Endothelial cell of umbilical vein (primary cell): ENCODE measurements at regions not wholly inside any gene's neighbourhood (a gene's known extent, or its start where the extent isn't known, plus 50 kb on each side); places are given as distances from the start of the nearest gene placed in this dataset.

Source experiments
- BruUV-seq: library from RNA; stranded (reverse); fragments of 400-500 nt; replicated peaks from 2 replicates; lab custom pipeline; 2021; lab: Mats Ljungman, UMichigan
- CTCF ChIA-PET: fragments of 300-600, 350-600 bp; sonication (Branson Sonifier 250); formaldehyde crosslinking; loops from one replicate; lab custom pipeline; 2021; ENCODE audit warnings: antibody characterized with exemption, inconsistent platforms; lab: Charles Lee
- POLR2A ChIA-PET: fragments of 300-600, 350-600 bp; sonication (Branson Sonifier 250); formaldehyde crosslinking; loops from one replicate; lab custom pipeline; 2021; ENCODE audit warnings: antibody characterized with exemption, inconsistent platforms; lab: Charles Lee
- DNase-seq: peaks from one replicate; pipeline ENCODE4 v3.0.0-alpha.2; 2011; ENCODE audit warnings: low read depth, low spot score
- FAIRE-seq: peaks from 2 replicates; lab custom pipeline; 2011; peaks lifted over from hg19 to GRCh38; lab: Jason Lieb, UNC
- H2AFZ ChIP-seq: 2 replicates; pipeline ENCODE4 v1.6.0; 2012; ENCODE audit warnings: low read depth, low read length, control low read depth, inconsistent platforms
- H3K27ac ChIP-seq: 2 replicates; pipeline ENCODE4 v1.5.1; 2011; ENCODE audit warnings: low read depth, mild to moderate bottlenecking, control low read depth, low read length, moderate library complexity; ENCODE audit not compliant: insufficient read depth
- H3K27me3 ChIP-seq, 2 experiments: 2 replicates each; pipeline versions ENCODE4 v1.6.0 to v1.6.1; 2011; ENCODE audit warnings: low read length in 2 of 2, mixed read lengths in 1 of 2; ENCODE audit not compliant: control insufficient read depth in 2 of 2, insufficient read depth in 2 of 2
- H3K36me3 ChIP-seq, 2 experiments: 2 replicates in 1 of 2; 3 replicates in 1 of 2; pipeline ENCODE4 v1.5.1; 2011; ENCODE audit warnings: low read length in 2 of 2, mild to moderate bottlenecking in 1 of 2, moderate library complexity in 1 of 2; ENCODE audit not compliant: control insufficient read depth in 2 of 2, insufficient read depth in 2 of 2; ENCODE audit errors: extremely low read depth in 1 of 2
- H3K4me1 ChIP-seq: 3 replicates; pipeline ENCODE4 v1.5.1; 2011; ENCODE audit warnings: mild to moderate bottlenecking, low read length; ENCODE audit not compliant: control insufficient read depth, insufficient read depth; ENCODE audit errors: extremely low read depth
- H3K4me2 ChIP-seq: 2 replicates; pipeline ENCODE4 v1.6.1; 2011; ENCODE audit warnings: low read length, control low read depth, mixed read lengths; ENCODE audit not compliant: insufficient read depth
- H3K4me3 ChIP-seq, 3 experiments: fragments of 200-600 bp in 1 of 3; sonication (generic), shearing (Covaris generic) in 1 of 3; replicated peaks in 1 of 3; 2 replicates each; pipeline ENCODE4 v1.5.1; 2011 to 2016; ENCODE audit warnings: control low read depth in 3 of 3, low read length in 3 of 3, mild to moderate bottlenecking in 2 of 3, inconsistent platforms in 1 of 3, low read depth in 1 of 3, moderate library complexity in 1 of 3; ENCODE audit not compliant: insufficient read depth in 1 of 3
- H3K79me2 ChIP-seq: 2 replicates; pipeline ENCODE4 v1.6.0; 2012; ENCODE audit warnings: low read length, inconsistent platforms; ENCODE audit not compliant: control insufficient read depth, insufficient read depth
- H3K9ac ChIP-seq: replicated peaks from 2 replicates; pipeline ENCODE3; 2011; ENCODE audit warnings: low read length, control low read depth; ENCODE audit not compliant: insufficient read depth; ENCODE audit errors: extremely low read depth
- H3K9me1 ChIP-seq: replicated peaks from 3 replicates; pipeline ENCODE4 v1.6.0; 2011; ENCODE audit warnings: mild to moderate bottlenecking, low read length; ENCODE audit not compliant: control insufficient read depth, insufficient read depth; ENCODE audit errors: extremely low read depth
- H3K9me3 ChIP-seq: replicated peaks from 2 replicates; pipeline ENCODE4 v1.5.1; 2012; ENCODE audit warnings: low read length, inconsistent platforms; ENCODE audit not compliant: control insufficient read depth, insufficient read depth
- H4K20me1 ChIP-seq: replicated peaks from 2 replicates; pipeline ENCODE3; 2011; ENCODE audit warnings: mild to moderate bottlenecking, low read length; ENCODE audit not compliant: control insufficient read depth, insufficient read depth; ENCODE audit errors: extremely low read depth
- EZH2 ChIP-seq: IDR thresholded peaks from 2 replicates; pipeline ENCODE4 v1.6.1; 2012; ENCODE audit warnings: borderline replicate concordance, low read depth, mild to moderate bottlenecking, moderate library complexity, low read length, inconsistent platforms; ENCODE audit not compliant: severe bottlenecking
- FOS ChIP-seq: IDR thresholded peaks from 2 replicates; pipeline ENCODE4 v1.6.1; 2011; ENCODE audit warnings: mild to moderate bottlenecking, low read length, moderate library complexity, borderline replicate concordance; ENCODE audit not compliant: insufficient read depth
- GATA2 ChIP-seq: IDR thresholded peaks from 2 replicates; pipeline ENCODE4 v1.7.0; 2011; ENCODE audit warnings: low read depth, mild to moderate bottlenecking, moderate library complexity, mixed read lengths, low read length; ENCODE audit not compliant: insufficient read length, insufficient read depth
- JUN ChIP-seq: IDR thresholded peaks from 2 replicates; pipeline ENCODE4 v1.6.1; 2011; ENCODE audit warnings: borderline replicate concordance, low read depth; ENCODE audit not compliant: insufficient read length, insufficient read depth
- MYC ChIP-seq: IDR thresholded peaks from one replicate; pipeline ENCODE4 v1.6.1; 2011; ENCODE audit warnings: mild to moderate bottlenecking, low read depth, low read length
- POLR2A ChIP-seq: IDR thresholded peaks from 2 replicates; pipeline ENCODE4 v1.6.1; 2012; ENCODE audit warnings: low read depth, mild to moderate bottlenecking, control low read depth, low read length
- POLR2AphosphoS5 ChIP-seq: IDR thresholded peaks from 2 replicates; pipeline ENCODE4 v1.6.1; 2012; ENCODE audit warnings: low read depth, mild to moderate bottlenecking, control low read depth, low read length, moderate library complexity; ENCODE audit not compliant: insufficient read depth
- dilution Hi-C: fragments of 300-500 bp; cut with MboI; formaldehyde crosslinking; loops from one replicate; pipeline ENCODE4 v1.15.0; 2019; ENCODE audit warnings: low sequenced_read_pairs; ENCODE audit not compliant: extremely low pct_ligation_motif_present
- intact Hi-C: fragments of 100-400 bp; cut with micrococcal nuclease; formaldehyde crosslinking; loops from one replicate; pipeline ENCODE4 v1.10.0; 2022
- TF ChIP-seq, protein P1 (sequence below): IDR thresholded peaks from 2 replicates; pipeline ENCODE4 v1.6.1; 2011; ENCODE audit not compliant: insufficient read depth, insufficient read length
- TF ChIP-seq, protein P2 (sequence below), 2 donors: IDR thresholded peaks; 1 replicate in 1 of 2; 2 replicates in 1 of 2; pipeline ENCODE4 v1.5.1; 2011; ENCODE audit warnings: low read length in 2 of 2, mild to moderate bottlenecking in 2 of 2, moderate library complexity in 2 of 2, control low read depth in 1 of 2, inconsistent platforms in 1 of 2, low read depth in 1 of 2; ENCODE audit not compliant: insufficient read depth in 1 of 2; ENCODE audit errors: extremely low read depth in 1 of 2

DNA sequence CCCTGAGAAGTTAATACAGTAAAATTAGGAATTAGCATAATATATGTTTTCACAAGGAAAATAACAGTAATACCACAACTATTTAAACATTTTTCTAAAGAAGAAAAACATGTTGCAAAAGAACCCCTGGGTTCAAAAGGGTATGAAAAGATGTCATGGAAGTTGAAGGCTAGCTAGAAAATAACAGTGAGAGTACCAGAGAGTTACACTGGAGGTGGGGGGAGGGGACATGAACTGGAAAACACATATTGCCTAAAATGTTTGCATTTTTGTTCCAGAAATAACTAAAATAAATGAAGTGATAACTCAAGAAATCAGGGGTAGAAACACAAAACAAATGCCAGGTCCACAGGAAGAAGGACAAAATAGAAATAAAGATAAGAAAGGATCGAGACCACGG lies 336.6 kb upstream of the MAD2L1 start:
- H3K9me3 ChIP-seq: no peaks in the 10 kb centered on the region
- H3K27ac ChIP-seq: no peak overlapping the region
- dilution Hi-C loops (no loop called here), intact Hi-C loops (no loop called here)
- TF ChIP-seq POLR2AphosphoS5 (no peak), GATA2 (no peak), EZH2 (no peak), FOS (no peak), MYC (no peak), POLR2A (no peak), JUN (no peak)
- TF ChIP-seq, protein P1, sequence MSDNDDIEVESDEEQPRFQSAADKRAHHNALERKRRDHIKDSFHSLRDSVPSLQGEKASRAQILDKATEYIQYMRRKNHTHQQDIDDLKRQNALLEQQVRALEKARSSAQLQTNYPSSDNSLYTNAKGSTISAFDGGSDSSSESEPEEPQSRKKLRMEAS: no peak
- TF ChIP-seq, protein P2, sequence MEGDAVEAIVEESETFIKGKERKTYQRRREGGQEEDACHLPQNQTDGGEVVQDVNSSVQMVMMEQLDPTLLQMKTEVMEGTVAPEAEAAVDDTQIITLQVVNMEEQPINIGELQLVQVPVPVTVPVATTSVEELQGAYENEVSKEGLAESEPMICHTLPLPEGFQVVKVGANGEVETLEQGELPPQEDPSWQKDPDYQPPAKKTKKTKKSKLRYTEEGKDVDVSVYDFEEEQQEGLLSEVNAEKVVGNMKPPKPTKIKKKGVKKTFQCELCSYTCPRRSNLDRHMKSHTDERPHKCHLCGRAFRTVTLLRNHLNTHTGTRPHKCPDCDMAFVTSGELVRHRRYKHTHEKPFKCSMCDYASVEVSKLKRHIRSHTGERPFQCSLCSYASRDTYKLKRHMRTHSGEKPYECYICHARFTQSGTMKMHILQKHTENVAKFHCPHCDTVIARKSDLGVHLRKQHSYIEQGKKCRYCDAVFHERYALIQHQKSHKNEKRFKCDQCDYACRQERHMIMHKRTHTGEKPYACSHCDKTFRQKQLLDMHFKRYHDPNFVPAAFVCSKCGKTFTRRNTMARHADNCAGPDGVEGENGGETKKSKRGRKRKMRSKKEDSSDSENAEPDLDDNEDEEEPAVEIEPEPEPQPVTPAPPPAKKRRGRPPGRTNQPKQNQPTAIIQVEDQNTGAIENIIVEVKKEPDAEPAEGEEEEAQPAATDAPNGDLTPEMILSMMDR (IDR thresholded peaks at IDR 0.05; ENCODE audit: extremely low read depth in 1 of 2, insufficient read depth in 1 of 2, low read depth in 1 of 2, low read length in 2 of 2): no peak
- H4K20me1 ChIP-seq: no peaks in the 10 kb centered on the region
- no peaks in the 10 kb centered on the region for H3K4me1 ChIP-seq
- no peak overlapping the region for H3K4me2 ChIP-seq
- DNase-seq: no peak
- CTCF ChIA-PET: no interaction called here
- H3K36me3 ChIP-seq: no peaks in the 10 kb centered on the region
- POLR2A ChIA-PET: no interaction called here
- no peaks in the 10 kb centered on the region for H3K79me2 ChIP-seq
- H3K9ac ChIP-seq: no peak overlapping the region
- no peaks in the 10 kb centered on the region for H3K27me3 ChIP-seq
- H3K9me1 ChIP-seq: no peaks in the 10 kb centered on the region
- no peak overlapping the region for H3K4me3 ChIP-seq
- no peak overlapping the region for H2AFZ ChIP-seq
- no TSS peak for BruUV-seq
- no peak for FAIRE-seq
